ENCODE measurements at regions not wholly inside any gene's neighbourhood (a gene's known extent, or its start where the extent isn't known, plus 50 kb on each side); places are given as distances from the start of the nearest gene placed in this dataset.

DNA sequence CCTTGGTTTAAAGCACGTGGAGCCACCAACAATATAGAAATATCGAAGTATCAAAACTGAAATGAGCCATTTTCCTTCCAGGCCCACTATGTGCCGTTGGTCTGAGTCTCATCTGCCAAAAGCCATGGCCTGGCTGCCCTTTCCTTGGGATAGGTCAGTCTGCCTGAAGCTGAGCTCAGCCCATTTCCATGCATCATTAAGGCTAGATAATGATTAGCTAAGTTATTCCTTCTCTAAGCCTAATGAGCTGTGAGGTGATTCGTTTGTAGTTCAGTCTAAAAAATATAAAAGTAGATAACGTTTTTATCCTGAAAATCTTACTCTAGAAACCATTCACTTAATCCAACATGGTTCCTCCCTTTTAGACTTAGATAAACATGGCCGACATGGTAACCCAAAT is 936.2 kb upstream of the LCORL start:
- TF ChIP-seq, protein P1, sequence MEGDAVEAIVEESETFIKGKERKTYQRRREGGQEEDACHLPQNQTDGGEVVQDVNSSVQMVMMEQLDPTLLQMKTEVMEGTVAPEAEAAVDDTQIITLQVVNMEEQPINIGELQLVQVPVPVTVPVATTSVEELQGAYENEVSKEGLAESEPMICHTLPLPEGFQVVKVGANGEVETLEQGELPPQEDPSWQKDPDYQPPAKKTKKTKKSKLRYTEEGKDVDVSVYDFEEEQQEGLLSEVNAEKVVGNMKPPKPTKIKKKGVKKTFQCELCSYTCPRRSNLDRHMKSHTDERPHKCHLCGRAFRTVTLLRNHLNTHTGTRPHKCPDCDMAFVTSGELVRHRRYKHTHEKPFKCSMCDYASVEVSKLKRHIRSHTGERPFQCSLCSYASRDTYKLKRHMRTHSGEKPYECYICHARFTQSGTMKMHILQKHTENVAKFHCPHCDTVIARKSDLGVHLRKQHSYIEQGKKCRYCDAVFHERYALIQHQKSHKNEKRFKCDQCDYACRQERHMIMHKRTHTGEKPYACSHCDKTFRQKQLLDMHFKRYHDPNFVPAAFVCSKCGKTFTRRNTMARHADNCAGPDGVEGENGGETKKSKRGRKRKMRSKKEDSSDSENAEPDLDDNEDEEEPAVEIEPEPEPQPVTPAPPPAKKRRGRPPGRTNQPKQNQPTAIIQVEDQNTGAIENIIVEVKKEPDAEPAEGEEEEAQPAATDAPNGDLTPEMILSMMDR (conservative IDR thresholded peaks at IDR 0.05 in 1 of 2, IDR thresholded peaks at IDR 0.05 in 1 of 2; ENCODE audit: extremely low read depth in 1 of 2, insufficient read depth in 1 of 2, low read depth in 1 of 2, low read length in 2 of 2): no peak
- no peak for TF ChIP-seq EZH2 (IDR thresholded peaks at IDR 0.05; ENCODE audit: borderline replicate concordance, low read length)
